K562 (cell line): ENCODE measurements at regions not wholly inside any gene's neighbourhood (a gene's known extent, or its start where the extent isn't known, plus 50 kb on each side); places are given as distances from the start of the nearest gene placed in this dataset.

Experiments
- ATAC-seq: fragments of 200-7000 bp; cut with Tn5 transposase; 3 replicates; pipeline ENCODE4 v1.9.1; 2020; ENCODE audit warnings: moderate library complexity
- BruUV-seq: library from RNA; stranded (reverse); fragments of 400-500 nt; replicated peaks from 2 replicates; lab custom pipeline; 2021; lab: Mats Ljungman, UMichigan
- CTCF ChIA-PET: fragments of 300-600 bp; formaldehyde crosslinking; extraction: SDS; loops from one replicate; lab custom pipeline; 2021; ENCODE audit warnings: low intra/inter-chr PET ratio; lab: Yijun Ruan, JAX
- POLR2A ChIA-PET: fragments of 300-600, 350-650 bp; sonication (Branson Sonifier 250); formaldehyde crosslinking; extraction: SDS; loops from one replicate; lab custom pipeline; 2021; ENCODE audit warnings: antibody characterized with exemption, inconsistent platforms; lab: Yijun Ruan, JAX
- DNase-seq, 4 experiments: peaks; one replicate each; pipeline versions ENCODE4 v3.0.0 to v3.0.0-alpha.2; 2011 to 2018; ENCODE audit warnings: low spot score in 3 of 4, mixed read lengths in 3 of 4; ENCODE audit errors: extremely low read depth in 1 of 4
- FAIRE-seq: peaks from 2 replicates; lab custom pipeline; 2011; peaks lifted over from hg19 to GRCh38; lab: Jason Lieb, UNC
- H2AFZ ChIP-seq: 2 replicates; pipeline ENCODE4 v1.6.0; 2011; ENCODE audit warnings: low read depth, low read length, control low read depth, inconsistent platforms
- H3K27ac ChIP-seq: fragments of 200-600 bp; 3 replicates; pipeline ENCODE4 v1.8.0; 2011; ENCODE audit warnings: low read depth, mild to moderate bottlenecking, control low read depth, inconsistent platforms, low read length, moderate library complexity, mixed read lengths; ENCODE audit errors: extremely low read depth
- H3K27me3 ChIP-seq, 2 experiments: fragments of 300-600 bp in 1 of 2; 2 replicates in 1 of 2; 3 replicates in 1 of 2; pipeline versions ENCODE4 v1.6.0 to v1.8.0; 2011; ENCODE audit warnings: inconsistent platforms in 2 of 2, low read length in 2 of 2, mild to moderate bottlenecking in 1 of 2, mixed read lengths in 1 of 2, moderate library complexity in 1 of 2; ENCODE audit not compliant: control insufficient read depth in 2 of 2, insufficient read depth in 2 of 2
- H3K36me3 ChIP-seq: fragments of 300-600 bp; 3 replicates; pipeline ENCODE4 v1.8.0; 2011; ENCODE audit warnings: mild to moderate bottlenecking, low read length, inconsistent platforms; ENCODE audit not compliant: control insufficient read depth, insufficient read depth
- H3K4me1 ChIP-seq, 2 experiments: fragments of 200-600 bp in 1 of 2; replicated peaks in 1 of 2; 2 replicates in 1 of 2; 3 replicates in 1 of 2; pipeline versions ENCODE4 v1.5.1 to v1.8.0; 2011; ENCODE audit warnings: inconsistent platforms in 2 of 2, low read length in 2 of 2, mild to moderate bottlenecking in 1 of 2, mixed read lengths in 1 of 2, moderate library complexity in 1 of 2; ENCODE audit not compliant: control insufficient read depth in 2 of 2, insufficient read depth in 2 of 2
- H3K4me2 ChIP-seq: 2 replicates; pipeline ENCODE4 v1.6.1; 2011; ENCODE audit warnings: low read length, control low read depth, inconsistent platforms, mixed read lengths; ENCODE audit not compliant: insufficient read depth
- H3K4me3 ChIP-seq: fragments of 200-600 bp; sonication (generic), shearing (Covaris generic); 2 replicates; pipeline ENCODE4 v1.5.1; 2016; ENCODE audit warnings: control low read depth, inconsistent platforms
- H3K79me2 ChIP-seq: fragments of 200-600 bp; 3 replicates; pipeline ENCODE4 v1.8.0; 2011; ENCODE audit warnings: low read length, inconsistent platforms; ENCODE audit not compliant: control insufficient read depth, insufficient read depth
- H3K9ac ChIP-seq, 2 experiments: 2 replicates each; pipeline versions ENCODE4 v1.6.0 to v1.6.1; 2011; ENCODE audit warnings: low read depth in 2 of 2, low read length in 2 of 2, control low read depth in 1 of 2, inconsistent platforms in 1 of 2, mild to moderate bottlenecking in 1 of 2, mixed read lengths in 1 of 2; ENCODE audit not compliant: insufficient read depth in 1 of 2
- H3K9me1 ChIP-seq: one replicate; pipeline ENCODE4 v1.6.0; 2011; ENCODE audit warnings: inconsistent platforms, mild to moderate bottlenecking, low read length, moderate library complexity; ENCODE audit not compliant: control insufficient read depth, insufficient read depth
- H3K9me3 ChIP-seq: replicated peaks from 2 replicates; pipeline ENCODE4 v1.5.1; 2011; ENCODE audit warnings: low read depth, low read length, inconsistent platforms; ENCODE audit not compliant: control insufficient read depth, insufficient read depth
- H4K20me1 ChIP-seq: replicated peaks from 2 replicates; pipeline ENCODE4 v1.6.1; 2011; ENCODE audit warnings: low read length, inconsistent platforms, mixed read lengths; ENCODE audit not compliant: control insufficient read depth, insufficient read depth
- BRF1 ChIP-seq: IDR thresholded peaks from 3 replicates; pipeline ENCODE4 v1.6.1; 2011; ENCODE audit warnings: borderline replicate concordance, mild to moderate bottlenecking; ENCODE audit not compliant: insufficient read length; ENCODE audit errors: extremely low read depth
- COPS2 ChIP-seq: fragments of 450-650 bp; conservative IDR thresholded peaks from 2 replicates; pipeline ENCODE4 v1.6.1; 2016; ENCODE audit warnings: mild to moderate bottlenecking, moderate library complexity
- EP400 ChIP-seq: fragments of 450-650 bp; IDR thresholded peaks from 2 replicates; pipeline ENCODE4 v1.6.1; 2017; ENCODE audit warnings: antibody characterized with exemption, mild to moderate bottlenecking, moderate library complexity
- GATAD2A ChIP-seq: fragments of 450-650 bp; IDR thresholded peaks from 2 replicates; pipeline ENCODE4 v1.6.1; 2017
- HMG20A ChIP-seq: fragments of 450-650 bp; formaldehyde crosslinking; conservative IDR thresholded peaks from 2 replicates; pipeline ENCODE4 v1.4.0; 2020; ENCODE audit warnings: mild to moderate bottlenecking, mixed read lengths
- HNRNPL ChIP-seq: fragments of 200-400 bp; formaldehyde crosslinking; IDR thresholded peaks from 2 replicates; pipeline ENCODE4 v1.6.1; 2017; ENCODE audit warnings: low read depth, mild to moderate bottlenecking, low read length
- MEF2D ChIP-seq: conservative IDR thresholded peaks from 2 replicates; pipeline ENCODE4 v1.6.1; 2016; ENCODE audit warnings: low read depth, missing genetic modification characterization, missing compliant biosample characterization
- MTA2 ChIP-seq: fragments of 450-650 bp; IDR thresholded peaks from 2 replicates; pipeline ENCODE4 v1.6.1; 2016; ENCODE audit warnings: low read depth
- NCOR1 ChIP-seq: fragments of 450-650 bp; IDR thresholded peaks from 2 replicates; pipeline ENCODE4 v1.6.1; 2016; ENCODE audit warnings: mild to moderate bottlenecking, moderate library complexity
- NEUROD1 ChIP-seq: fragments of 150-350 bp; IDR thresholded peaks from 2 replicates; pipeline ENCODE4 v1.6.1; 2014; ENCODE audit warnings: borderline replicate concordance, low read length, low read depth; ENCODE audit not compliant: partially characterized antibody
- NUFIP1 ChIP-seq: fragments of 450-650 bp; IDR thresholded peaks from 2 replicates; pipeline ENCODE4 v1.6.1; 2018; ENCODE audit not compliant: partially characterized antibody
- PPARD ChIP-seq: fragments of 250-450 bp; sonication (Bioruptor Pico); IDR thresholded peaks from 2 replicates; pipeline ENCODE4 v1.8.0; 2022; ENCODE audit warnings: inconsistent platforms, mild to moderate bottlenecking, moderate library complexity
- RB1 ChIP-seq: fragments of 450-650 bp; IDR thresholded peaks from 2 replicates; pipeline ENCODE4 v1.6.1; 2017; ENCODE audit warnings: low read depth, mild to moderate bottlenecking
- ZFP36 ChIP-seq: fragments of 150-350 bp; IDR thresholded peaks from 2 replicates; pipeline ENCODE4 v1.6.1; 2018; ENCODE audit warnings: low read length, low read depth; ENCODE audit not compliant: partially characterized antibody
- ZKSCAN8 ChIP-seq: fragments of 200-800 bp; sonication (Bioruptor generic); IDR thresholded peaks from 2 replicates; pipeline ENCODE4 v1.6.1; 2016; ENCODE audit warnings: missing genetic modification characterization, missing compliant biosample characterization
- ZNF324 ChIP-seq: fragments of 250-450 bp; sonication (Bioruptor Pico); IDR thresholded peaks from 2 replicates; pipeline ENCODE4 v1.4.0; 2020; ENCODE audit warnings: mild to moderate bottlenecking
- ZNF79 ChIP-seq: fragments of 250-450 bp; sonication (Bioruptor Pico); IDR thresholded peaks from 2 replicates; pipeline ENCODE4 v1.4.0; 2020; ENCODE audit warnings: low read depth, mild to moderate bottlenecking, moderate library complexity
- WGBS: fragments of 100-300 bp; shearing (Covaris generic); methylation state at CpG from one replicate; pipeline ENCODE4 v1.1.6; 2016; ENCODE audit warnings: low coverage, mixed read lengths; ENCODE audit not compliant: insufficient coverage; ENCODE audit errors: missing lambda C conversion rate; 5-methylcytosine and 5-hydroxymethylcytosine counted together
- in situ Hi-C: fragments of 300-500 bp; cut with MboI; formaldehyde crosslinking; loops from 4 replicates; pipeline ENCODE4 v1.15.0; 2018; ENCODE audit warnings: inconsistent platforms, mixed read lengths
- intact Hi-C: fragments of 100-400 bp; cut with micrococcal nuclease; formaldehyde crosslinking; loops from 2 replicates; pipeline ENCODE4 v1.14.2; 2022
- TF ChIP-seq, protein P1 (sequence below), 2 experiments: fragments of 450-650 bp; conservative IDR thresholded peaks; 2 replicates each; pipeline ENCODE4 v1.6.1; 2017; ENCODE audit warnings: mild to moderate bottlenecking in 2 of 2, moderate library complexity in 2 of 2
- TF ChIP-seq, protein P2 (sequence below): fragments of 450-650 bp; formaldehyde crosslinking; IDR thresholded peaks from 2 replicates; pipeline ENCODE4 v1.4.0; 2020; ENCODE audit warnings: mild to moderate bottlenecking, mixed read lengths
- TF ChIP-seq, protein P3 (sequence below): fragments of 250-450 bp; sonication (Bioruptor Pico); IDR thresholded peaks from 2 replicates; pipeline ENCODE4 v1.5.0; 2020; ENCODE audit warnings: mild to moderate bottlenecking

DNA sequence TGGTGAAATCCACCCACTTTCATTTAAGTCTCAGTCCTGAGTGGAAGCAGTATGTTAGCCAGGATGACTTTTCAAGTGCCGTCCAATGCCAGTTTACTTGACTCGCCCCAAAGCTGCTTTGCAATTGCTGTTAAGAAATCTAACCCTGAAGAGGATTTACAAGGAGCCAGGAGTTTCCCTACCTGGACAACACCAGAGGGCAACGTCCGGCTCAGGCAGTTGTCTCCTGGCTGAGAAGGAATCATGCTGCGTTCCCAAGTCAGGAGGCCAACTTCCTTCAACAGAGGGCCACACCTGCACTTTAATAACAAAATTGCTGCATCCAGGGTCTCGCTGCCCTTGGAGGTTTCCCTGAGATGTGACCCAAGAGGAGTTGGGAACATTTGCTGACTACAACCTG is 65.8 kb downstream of the BOD1 start (continued):
- TF ChIP-seq, protein P1, sequence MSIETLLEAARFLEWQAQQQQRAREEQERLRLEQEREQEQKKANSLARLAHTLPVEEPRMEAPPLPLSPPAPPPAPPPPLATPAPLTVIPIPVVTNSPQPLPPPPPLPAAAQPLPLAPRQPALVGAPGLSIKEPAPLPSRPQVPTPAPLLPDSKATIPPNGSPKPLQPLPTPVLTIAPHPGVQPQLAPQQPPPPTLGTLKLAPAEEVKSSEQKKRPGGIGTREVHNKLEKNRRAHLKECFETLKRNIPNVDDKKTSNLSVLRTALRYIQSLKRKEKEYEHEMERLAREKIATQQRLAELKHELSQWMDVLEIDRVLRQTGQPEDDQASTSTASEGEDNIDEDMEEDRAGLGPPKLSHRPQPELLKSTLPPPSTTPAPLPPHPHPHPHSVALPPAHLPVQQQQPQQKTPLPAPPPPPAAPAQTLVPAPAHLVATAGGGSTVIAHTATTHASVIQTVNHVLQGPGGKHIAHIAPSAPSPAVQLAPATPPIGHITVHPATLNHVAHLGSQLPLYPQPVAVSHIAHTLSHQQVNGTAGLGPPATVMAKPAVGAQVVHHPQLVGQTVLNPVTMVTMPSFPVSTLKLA (conservative IDR thresholded peaks at IDR 0.05), result no peak
- TF ChIP-seq HMG20A (CRISPR knock-in tag), result no peak
- TF ChIP-seq GATAD2A, result no peak
- no peak for TF ChIP-seq BRF1
- no peak for TF ChIP-seq ZNF79 (CRISPR knock-in tag)
- no peak for TF ChIP-seq EP400
- TF ChIP-seq, protein P2, sequence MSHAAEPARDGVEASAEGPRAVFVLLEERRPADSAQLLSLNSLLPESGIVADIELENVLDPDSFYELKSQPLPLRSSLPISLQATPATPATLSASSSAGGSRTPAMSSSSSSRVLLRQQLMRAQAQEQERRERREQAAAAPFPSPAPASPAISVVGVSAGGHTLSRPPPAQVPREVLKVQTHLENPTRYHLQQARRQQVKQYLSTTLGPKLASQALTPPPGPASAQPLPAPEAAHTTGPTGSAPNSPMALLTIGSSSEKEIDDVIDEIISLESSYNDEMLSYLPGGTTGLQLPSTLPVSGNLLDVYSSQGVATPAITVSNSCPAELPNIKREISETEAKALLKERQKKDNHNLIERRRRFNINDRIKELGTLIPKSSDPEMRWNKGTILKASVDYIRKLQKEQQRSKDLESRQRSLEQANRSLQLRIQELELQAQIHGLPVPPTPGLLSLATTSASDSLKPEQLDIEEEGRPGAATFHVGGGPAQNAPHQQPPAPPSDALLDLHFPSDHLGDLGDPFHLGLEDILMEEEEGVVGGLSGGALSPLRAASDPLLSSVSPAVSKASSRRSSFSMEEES (CRISPR knock-in tag), result no peak
- no peak for TF ChIP-seq RB1

DNA sequence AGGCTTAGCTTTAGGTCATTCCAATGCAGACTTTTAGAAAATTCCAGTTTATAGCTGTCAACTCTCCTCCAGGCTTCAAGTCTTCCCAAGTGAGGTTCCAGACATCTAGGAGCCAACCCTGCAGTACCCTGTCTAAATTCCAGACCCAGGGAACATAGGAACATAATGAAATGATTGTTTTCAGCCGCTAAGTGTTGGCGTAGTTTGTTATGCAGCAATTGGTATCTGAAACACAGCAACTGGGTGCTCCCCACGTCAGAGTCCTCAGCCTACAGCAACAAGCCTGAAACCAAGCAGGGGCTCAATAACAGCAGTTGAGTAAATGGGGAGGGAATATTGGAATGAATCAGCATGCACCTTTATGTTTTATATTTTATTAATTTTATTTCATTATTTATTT is 66.8 kb downstream of the BOD1 start:
- BruUV-seq, result no TSS peak
- in situ Hi-C loops, result no loop called here
- POLR2A ChIA-PET, result no interaction called here
- TF ChIP-seq ZNF324 (CRISPR knock-in tag), result no peak
- no peak for TF ChIP-seq MEF2D (tag)
- no peak for TF ChIP-seq NCOR1
- no peak for TF ChIP-seq ZKSCAN8 (CRISPR knock-in tag)
- TF ChIP-seq COPS2, result no peak
- no peak for TF ChIP-seq MTA2
- no peak for TF ChIP-seq NUFIP1
- TF ChIP-seq PPARD (CRISPR knock-in tag), result no peak
- no peak for TF ChIP-seq HNRNPL
- TF ChIP-seq NEUROD1, result no peak
- TF ChIP-seq, protein P3, sequence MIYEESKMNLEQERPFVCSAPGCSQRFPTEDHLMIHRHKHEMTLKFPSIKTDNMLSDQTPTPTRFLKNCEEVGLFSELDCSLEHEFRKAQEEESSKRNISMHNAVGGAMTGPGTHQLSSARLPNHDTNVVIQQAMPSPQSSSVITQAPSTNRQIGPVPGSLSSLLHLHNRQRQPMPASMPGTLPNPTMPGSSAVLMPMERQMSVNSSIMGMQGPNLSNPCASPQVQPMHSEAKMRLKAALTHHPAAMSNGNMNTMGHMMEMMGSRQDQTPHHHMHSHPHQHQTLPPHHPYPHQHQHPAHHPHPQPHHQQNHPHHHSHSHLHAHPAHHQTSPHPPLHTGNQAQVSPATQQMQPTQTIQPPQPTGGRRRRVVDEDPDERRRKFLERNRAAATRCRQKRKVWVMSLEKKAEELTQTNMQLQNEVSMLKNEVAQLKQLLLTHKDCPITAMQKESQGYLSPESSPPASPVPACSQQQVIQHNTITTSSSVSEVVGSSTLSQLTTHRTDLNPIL (CRISPR knock-in tag), result no peak
- no peak for TF ChIP-seq ZFP36

More for the DNA sequence above, 66.8 kb downstream of the BOD1 start:
- Histone ChIP-seq H3K9ac (no peak overlapping the region), H3K36me3 (no peaks in the 10 kb centered on the region), H3K4me1 (no peaks in the 10 kb centered on the region), H3K4me2 (no peak overlapping the region), H3K79me2 (no peaks in the 10 kb centered on the region), H3K4me3 (no peak overlapping the region), H2AFZ (no peak overlapping the region), H3K27me3 (peaks cover 20 to 57% of the 10 kb centered on the region in 2 experiments), H3K27ac (no peak overlapping the region), H3K9me3 (no peaks in the 10 kb centered on the region), H4K20me1 (no peaks in the 10 kb centered on the region), H3K9me1 (no peaks in the 10 kb centered on the region)
- FAIRE-seq (no peak), ATAC-seq (no peak), DNase-seq (no peak)
- intact Hi-C loops, result no loop called here
- WGBS, result 3% methylated on average over 3 of the region's 3 CpGs
- CTCF ChIA-PET, result no interaction called here
